Kidney glomerular epithelial cell (primary cell): ENCODE measurements at regions not wholly inside any gene's neighbourhood (a gene's known extent, or its start where the extent isn't known, plus 50 kb on each side); places are given as distances from the start of the nearest gene placed in this dataset.
"Not testable (repeated sequence)": the region's sequence is repeated elsewhere in the genome, so short reads cannot be mapped to it uniquely, and the experiment has no call there.

Source experiments
- DNase-seq: peaks from one replicate; lab custom pipeline; 2025; lab: John Stamatoyannopoulos, UW

DNA sequence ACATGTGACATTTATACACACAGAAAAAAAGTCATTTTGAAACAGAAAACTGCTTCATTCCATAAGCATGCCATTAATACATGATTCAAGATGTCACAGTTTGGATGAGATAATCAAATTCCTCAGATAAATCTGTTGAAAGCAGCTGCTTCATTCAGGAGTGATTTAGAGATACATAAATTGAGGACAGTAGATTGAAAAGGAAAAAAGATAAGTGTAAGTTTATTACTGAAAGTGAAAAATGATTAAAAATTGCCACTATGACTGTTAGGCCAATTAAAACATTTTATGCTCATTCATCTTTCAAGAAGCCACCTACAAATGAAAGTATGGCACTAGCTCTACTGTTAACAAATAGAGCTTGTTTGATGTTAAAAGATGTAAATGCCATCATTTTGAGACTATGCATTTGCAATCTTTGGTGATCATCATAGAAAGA, 136.9 kb upstream of the CDK6 start:
- no peak for DNase-seq

DNA sequence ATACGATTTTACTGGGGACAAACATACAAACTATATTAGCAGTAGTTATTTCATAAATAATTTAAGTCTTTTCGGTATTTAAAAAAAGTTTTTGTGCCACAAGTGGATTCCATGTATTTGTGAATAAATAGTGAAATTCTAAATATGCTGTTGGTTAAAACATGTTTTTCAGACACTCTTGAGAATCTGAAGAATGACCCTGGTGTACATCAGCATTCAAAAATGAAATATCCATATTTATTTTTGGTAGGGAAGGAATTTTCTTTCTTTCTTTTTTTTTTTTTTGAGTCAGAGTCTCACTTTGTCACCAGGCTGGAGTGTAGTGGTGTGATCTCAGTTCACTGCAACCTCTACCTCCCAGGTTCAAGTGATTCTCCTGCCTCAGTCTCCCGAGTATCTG, 136.1 kb upstream of the CDK6 start:
- no peak for DNase-seq

DNA sequence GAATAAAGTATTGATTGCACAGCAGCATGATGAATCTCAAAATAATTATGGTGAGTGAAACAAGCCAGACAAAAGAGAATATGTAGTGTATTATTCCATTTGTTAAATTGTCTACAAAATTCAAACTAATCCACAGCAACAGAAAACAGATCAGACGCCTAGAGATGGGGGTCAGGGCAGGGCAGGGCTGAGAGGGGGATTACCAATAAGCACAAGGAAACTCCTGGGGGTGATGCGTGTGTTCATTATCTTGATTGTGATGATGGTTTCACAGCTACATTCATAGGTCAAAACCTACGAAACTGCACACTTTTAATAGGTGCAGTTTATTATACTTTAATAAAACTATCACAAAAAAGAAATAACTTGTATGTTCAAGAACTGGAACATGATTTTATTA, 132.7 kb upstream of the CDK6 start:
- no peak for DNase-seq

DNA sequence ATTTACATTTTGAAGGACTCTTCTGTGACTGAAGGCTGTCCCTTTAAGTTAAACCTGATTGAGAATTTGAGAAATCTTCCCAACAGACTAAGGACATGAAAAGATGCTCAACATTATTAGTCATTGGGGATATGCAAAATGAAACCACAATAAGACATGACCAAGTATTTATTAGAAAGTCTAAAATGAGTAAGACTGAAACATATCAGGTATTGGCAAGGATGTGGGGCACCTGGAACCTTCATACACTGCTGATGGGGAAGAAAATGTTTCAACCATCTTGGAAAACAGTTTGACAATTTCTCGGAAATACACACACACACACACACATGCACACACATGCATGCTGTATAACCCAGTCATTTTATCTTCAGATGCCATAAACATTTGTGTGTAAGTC, 132.1 kb upstream of the CDK6 start:
- no peak for DNase-seq

DNA sequence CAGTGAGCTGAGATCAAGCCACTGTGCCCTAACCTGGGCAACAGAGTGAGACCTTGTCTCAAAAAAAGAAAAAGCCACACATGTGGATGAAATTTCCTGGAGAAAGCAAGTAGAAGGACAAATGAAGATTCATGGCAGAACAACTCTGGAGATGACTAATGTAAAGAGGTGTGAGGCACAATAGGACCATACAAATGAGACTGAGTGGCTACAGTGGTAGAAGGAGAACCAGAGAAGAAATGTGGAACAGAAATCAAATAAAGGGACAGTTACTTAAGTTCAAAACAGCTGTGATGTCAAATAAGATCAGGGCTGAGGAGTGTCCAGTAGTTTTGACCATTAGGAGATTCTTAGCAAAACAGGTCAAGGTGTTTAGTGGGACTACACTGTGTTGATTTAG, 130.9 kb upstream of the CDK6 start:
- no peak for DNase-seq

DNA sequence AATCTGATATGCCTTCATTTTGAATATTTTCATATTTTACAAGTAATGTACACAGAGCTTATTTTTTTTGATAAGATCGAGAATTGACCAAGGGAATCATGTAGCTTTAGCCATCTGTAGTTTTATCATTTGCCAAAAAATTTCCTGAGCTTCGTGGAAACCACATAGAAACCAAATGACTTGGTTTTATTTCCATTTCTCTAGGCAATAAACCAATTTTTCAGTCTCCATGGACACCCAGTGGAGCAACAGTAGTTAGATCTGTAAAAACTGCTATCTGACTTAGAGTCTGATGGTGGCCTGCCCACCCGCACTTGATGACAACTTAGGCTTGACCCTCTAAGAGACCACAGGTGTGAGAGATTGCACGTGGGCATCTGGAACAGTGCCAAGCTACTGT, 127.8 kb upstream of the CDK6 start:
- DNase-seq, result no peak

DNA sequence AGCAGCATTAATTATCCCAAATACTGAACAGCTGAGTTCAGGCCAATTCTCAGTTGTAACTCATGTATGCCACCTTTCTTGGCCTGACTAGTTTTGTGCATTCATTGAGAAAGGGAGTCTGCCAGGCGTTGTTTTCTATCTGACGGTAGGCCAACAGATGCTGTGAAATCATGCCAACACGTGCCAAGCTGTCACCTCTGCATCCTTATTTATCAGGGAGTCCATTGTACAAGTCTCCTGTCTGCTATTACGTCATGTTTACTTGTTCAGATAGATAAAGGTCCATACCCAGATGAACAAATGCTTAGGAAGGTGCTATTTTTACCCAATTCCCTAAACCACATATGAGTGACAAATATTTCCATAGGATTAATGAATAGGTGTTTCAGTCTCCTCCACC, 127.2 kb upstream of the CDK6 start:
- no peak for DNase-seq

DNA sequence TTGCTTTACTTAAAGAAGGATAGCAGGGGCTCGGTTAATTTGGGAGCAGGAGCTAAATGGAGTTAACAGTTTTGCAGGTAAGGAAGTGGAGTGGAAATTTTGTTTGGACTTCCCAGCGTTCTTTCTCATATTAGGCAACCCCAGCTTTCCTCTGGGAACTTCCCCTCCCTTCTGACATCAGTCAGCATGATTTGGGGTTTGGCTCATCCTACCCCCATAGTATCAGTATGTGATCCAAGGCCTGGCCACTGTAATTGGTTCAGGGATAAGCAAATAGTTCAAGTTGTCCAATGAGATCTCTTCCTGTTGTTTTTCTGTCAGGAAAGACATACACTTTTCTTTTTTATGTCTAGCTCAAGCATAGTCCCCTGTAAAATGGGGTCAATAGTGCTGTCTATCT, 125.6 kb upstream of the CDK6 start:
- DNase-seq, result no peak

DNA sequence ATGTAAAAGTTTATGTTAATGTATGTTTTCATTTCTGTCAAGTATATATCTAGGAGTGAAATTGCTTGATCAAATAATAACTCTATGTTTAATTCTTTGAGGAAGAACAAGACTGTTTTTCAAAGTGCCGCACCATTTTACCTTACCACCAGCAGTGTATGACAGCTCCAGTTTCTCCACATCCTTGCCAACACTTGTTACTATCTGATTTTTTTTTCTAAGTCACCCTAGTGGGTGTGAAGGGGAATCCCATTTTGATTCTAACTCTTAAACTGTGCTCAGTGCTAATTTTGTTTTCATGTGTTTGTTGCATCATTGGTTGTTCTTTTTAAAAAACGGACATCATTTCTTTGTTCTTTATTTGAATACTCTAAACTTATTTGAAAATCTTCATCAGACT, 120.2 kb upstream of the CDK6 start:
- no peak for DNase-seq

DNA sequence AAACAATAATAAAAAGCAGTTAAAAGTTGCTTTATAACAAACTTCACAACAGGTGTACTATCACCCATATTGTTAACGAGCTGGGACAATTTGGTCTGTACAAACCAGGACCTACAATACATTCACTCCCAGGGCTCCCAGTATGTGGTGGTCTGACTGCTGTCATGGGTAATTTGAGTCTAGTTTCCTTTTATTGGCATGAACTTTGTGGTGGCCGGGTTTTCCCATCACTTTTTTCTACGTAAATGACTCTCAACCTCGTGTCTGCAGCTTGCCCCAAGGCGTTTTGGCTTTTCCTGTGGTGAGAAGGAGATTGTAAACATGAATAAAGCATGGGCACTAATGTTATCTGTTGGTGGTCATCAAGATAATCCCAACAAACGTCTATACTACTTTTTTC, 118.7 kb upstream of the CDK6 start:
- no peak for DNase-seq

DNA sequence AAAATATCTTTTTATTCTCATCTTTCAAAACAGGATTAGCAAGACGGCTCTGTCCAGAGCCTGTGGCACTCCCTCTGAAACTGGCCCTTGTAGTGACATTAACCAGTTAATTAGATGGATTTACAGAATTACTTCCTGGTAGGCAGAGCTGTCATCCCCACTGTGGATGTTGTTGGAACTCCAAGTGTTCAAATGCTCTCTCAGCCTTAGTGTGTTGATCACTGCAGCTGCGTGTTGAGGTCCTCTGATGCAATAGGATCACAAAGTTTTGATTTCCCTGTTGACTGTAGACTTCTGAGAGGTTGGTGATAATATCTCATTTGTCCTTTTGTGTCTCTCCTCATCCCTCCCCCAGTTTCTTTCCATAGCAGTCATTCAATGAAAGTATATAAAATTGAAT, 117.3 kb upstream of the CDK6 start:
- DNase-seq, result no peak

DNA sequence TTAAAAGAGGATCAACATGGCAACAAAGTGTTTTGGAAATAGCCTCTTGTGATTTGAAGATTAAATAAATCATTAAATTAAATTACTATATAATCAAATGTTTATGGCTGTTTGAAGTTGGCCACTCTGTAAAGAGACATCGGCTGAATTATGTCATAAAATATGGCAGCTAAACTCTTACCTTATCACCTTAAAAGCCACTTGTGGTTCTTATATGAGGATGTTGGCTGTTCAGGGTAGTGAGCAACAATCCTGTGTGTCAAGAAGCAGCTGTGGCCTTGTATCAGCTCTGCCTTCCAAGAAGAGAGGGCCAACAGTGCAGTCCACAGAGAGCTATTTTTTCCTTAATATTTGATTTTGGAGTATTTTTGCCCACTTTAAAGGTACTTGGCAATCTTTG, 113.4 kb upstream of the CDK6 start:
- DNase-seq, result no peak

DNA sequence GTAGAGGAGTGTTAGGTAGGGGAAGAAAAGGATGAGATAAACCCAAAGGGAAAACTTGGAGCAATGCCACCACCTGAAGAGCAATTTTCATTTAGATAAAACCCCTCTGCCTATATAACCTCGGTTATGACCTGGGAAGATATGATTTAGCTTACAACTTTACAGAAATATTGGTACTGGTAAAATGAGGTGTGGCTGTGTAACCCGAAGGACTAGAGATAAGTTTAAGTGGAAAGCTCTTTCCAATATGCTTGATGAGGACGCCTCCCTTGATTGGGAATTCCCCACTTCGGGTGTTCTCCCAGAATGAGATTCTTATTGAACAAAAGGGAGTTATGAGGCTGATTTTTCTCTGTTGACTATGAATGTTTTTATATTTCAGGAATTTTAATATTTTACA, 109.5 kb upstream of the CDK6 start:
- DNase-seq, result no peak

DNA sequence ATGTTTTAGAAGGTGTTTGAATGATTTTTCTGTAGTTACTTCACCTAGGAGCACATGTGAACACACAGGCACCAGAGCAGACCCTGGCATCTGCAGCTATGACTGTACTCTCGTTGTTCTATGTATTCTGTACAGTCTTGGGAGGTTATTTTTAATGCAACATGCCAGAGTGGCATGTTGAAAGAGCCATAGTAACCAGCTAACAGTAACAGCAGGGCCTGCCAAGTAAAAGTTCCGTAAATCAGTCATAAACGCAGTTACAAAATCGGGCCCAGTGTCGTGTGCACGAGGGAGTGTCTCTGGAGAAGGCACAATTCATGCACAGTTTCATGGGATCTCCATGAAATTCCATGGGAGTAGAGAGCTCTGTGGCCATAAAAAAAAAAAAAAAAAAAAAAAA, 108.3 kb upstream of the CDK6 start:
- DNase-seq, result no peak

DNA sequence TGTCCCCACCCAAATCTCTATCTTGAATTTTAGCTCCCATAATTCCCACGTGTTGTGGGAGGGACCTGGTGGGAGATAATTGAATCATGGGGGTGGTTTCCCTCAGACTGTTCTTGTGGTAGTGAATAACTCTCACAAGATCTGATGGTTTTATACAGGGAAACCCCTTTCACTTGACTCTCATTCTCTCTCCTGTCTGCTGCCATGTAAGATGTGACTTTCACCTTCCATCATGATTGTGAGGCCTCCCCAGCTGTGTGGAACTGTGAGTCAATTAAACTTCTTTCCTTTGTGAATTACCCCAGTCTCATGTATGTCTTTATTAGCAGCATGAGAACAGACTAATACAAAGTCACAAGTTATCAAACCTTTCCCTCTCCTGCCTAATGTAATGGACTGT, 106.3 kb upstream of the CDK6 start:
- not testable (repeated sequence) for DNase-seq

DNA sequence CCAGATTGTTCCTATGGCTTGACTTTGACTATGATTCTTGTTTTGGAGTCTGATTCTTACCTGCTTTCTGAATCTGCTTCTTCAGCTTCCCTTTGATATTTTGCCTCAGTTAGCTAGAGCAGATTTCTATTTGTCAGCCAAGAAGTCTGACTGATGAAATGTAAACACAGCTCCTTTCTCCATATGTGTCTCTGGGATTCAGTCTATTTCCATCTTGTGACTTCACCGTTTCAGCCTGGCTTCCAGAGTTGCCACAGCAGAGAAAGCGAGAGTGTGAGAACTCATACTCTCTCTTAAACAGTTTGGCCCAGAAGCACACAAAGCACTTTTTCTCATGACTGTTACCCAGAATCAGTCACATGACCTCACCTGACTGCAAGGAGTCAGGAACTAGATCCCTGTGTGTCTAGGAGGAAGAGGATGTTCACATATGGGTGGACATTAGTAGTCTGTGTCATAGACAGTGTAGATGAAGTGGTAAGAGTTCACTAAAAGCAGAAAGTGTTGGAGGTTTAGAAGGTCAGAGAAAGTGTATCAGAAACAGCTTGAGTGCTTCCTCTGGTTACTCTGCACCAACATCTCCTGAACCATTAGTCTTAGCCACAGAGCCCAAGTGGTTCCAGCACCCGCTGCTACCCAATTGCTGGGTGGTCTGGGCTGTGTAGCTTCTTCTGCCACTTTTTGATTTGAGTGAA, 103.4 kb upstream of the CDK6 start:
- no peak for DNase-seq

DNA sequence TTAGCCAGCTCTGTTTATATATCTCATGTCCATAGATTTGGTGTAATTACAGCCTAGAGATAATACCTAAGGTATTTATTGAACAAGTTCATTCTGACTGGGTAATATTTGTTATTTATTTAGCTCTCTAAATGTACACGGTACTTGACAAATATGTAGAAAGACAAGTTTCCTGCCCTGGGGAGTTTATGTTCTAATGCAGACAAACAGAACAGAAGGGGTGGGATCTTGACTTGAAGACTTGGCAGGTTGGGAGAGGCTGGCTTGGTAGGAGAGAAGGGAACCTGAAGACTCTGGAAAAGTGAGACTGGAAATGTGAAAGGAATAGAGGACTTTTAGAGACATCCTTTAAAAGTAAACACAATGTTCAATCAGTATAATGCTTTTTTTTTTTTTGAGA, 97.7 kb upstream of the CDK6 start:
- no peak for DNase-seq

DNA sequence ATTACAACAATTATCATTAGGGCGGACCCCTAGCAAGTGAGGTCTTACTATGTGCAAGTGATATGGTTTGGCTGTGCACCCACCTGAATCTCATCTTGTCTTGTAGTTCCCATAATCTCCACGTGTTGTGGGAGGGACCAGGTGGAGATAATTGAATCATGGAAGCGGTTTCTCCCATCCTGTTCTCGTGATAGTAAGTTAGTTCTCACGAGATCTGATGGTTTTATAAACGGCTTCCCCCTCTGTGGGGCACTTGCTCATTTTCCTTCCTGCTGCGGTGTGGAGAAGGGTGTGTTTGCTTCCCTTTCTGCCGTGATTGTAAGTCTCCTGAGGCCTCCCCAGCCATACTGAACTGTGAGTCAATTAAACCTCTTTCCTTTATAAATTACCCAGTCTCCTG, 96.1 kb upstream of the CDK6 start:
- DNase-seq, result no peak

DNA sequence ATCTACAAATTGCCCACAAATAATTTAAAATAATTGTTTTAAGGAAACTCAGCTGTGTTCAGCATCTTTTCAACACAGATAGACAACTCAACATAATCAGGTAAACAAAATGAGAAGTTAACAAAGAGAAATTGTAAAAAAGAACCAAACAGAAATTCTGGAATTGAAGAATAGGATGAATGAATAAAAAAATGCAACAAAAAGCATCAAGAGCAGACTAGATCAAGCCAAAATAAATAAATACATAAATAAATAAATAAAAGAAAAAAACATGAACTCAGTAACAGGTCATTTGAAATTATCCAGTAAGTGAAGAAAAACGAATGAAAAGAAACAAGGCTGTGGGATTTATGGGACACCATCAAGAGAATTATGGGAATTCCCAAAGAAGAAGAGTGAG, 94.0 kb upstream of the CDK6 start:
- no peak for DNase-seq

DNA sequence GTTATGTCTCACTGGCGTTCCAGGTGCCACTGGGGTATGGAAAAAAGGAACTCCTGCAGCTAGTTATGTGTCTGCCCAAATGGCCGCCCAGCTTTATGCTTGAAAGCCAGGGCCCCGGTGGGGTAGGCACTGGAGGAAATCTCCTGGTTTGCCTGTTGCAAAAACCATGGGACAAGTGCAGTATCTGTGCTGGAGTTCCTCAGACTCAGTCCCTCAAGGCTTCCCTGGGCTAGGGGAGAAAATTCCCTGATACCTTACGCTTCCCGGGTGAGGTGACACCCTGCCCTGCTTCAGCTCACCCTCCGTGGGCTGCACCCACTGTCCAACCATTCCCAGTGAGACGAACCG, 90.3 kb upstream of the CDK6 start:
- DNase-seq, result no peak

DNA sequence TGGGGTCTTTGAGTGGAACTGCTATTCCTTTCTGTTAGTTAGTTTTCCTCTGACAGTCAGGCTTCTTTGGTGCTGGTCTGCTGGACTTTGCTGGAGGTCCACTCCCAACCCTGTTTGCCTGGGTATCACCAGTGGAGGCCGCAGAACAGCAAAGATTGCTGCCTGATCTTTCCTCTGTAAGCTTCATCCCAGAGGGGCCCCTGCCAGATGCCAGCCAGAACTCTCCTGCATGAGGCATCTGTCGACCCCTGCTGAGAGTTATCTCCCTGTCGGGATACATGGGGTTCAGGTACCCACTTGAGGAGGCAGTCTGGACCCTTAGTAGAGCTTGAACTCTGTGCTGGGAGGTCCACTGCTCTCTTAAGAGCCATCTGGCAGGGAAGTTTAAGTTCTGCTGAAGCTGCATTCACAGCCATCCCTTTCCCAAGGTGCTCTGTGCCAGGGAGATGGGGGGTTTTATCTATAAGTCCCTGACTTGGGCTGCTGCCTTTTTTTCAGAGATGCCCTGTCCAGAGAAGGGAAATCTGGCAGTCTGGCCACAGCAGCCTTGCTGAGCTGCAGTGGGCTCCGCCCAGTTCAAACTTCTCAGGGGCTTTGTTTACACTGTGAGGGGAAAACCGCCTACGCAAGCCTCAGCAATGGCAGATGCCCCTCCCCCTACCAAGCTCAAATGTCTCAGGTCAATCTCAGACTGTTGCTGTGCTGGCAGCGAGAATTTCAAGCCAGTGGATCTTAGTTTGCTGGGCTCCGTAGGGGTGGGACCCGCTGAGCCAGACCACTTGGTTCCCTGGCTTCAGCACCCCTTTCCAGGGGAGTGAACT, 89.7 kb upstream of the CDK6 start:
- no peak for DNase-seq

DNA sequence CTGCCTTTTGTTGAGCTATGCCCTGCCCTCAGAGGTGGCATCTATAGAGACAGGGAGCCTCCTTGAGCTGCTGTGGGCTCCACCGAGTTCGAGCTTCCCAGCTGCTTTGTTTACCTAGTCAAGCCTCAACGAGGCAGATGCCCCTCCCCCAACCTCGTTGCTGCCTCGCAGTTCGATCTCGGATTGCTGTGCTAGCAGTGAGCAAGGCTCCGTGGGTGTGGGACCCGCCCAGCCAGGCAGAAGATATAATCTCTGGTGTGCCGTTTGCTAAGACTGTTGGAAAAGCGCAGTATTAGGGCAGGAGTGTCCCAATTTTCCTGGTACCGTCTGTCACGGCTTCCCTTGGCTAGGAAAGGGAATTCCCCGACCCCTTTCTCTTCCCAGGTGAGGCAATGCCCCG, 88.4 kb upstream of the CDK6 start:
- DNase-seq, result no peak

DNA sequence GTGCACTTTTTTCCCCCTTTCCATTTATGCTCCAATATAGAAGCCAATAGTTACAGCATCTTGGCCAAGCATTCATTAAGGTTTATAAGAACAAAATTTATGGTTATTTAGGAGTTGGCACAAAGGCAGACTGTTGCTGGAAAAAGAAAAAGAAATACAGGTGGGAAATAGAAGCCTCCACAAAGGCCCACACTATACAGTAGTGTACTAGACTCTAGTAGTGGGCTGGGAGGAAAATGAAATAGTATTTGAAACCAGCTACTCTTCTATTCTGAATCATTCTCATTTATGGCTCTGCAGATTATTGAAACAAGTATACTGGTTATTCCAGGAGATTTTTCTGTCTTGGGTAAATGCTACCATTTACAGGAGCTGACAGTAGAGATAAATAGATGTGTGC, 80.9 kb upstream of the CDK6 start:
- DNase-seq, result no peak

DNA sequence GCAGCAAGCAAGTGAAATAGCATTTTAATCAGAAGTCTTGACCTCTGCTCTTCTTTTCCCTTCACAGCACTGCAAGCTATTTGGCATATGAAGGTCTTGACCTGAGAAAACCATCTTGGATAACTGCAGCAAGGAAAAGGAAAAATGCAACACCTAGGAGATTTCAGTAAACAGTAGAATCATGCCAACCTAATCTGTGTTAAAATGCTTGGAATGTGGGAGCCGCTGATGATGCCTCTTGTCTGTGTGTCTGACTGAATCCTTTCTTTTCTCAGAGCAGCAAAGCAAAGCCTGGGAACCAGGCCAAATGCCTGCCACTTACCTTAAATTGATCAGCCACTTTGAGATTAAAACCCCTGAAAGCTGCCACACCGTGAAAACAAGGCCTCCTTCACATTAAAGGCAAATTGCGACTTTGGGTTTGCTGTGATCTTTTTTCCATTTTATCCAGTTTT, 80.4 kb upstream of the CDK6 start:
- peak; percentile 99 for DNase-seq
